ENCODE measurements at regions not wholly inside any gene's neighbourhood (a gene's known extent, or its start where the extent isn't known, plus 50 kb on each side); places are given as distances from the start of the nearest gene placed in this dataset.
"Not testable (repeated sequence)": the region's sequence is repeated elsewhere in the genome, so short reads cannot be mapped to it uniquely, and the experiment has no call there.

GRCh38 chr17:28261219-28261618 is 57.8 kb upstream of the TMEM97 start:
- Histone ChIP-seq H3T11ph (ENCODE audit: low read length) (no peak overlapping the region), H4K20me1 (ENCODE audit: control insufficient read depth, insufficient read depth, insufficient read length) (no peaks in the 10 kb centered on the region), H2BK15ac (ENCODE audit: low read depth, low read length) (no peak overlapping the region), H2AK5ac (ENCODE audit: insufficient read length, low read length) (no peak overlapping the region), H4K5ac (ENCODE audit: insufficient read length, low read depth, low read length) (no peak overlapping the region), H3K9ac (ENCODE audit: extremely low read depth, insufficient read length, low read length) (no peak overlapping the region), H3K4ac (ENCODE audit: low read depth, low read length) (no peak overlapping the region), H3K27ac (ENCODE audit: insufficient read length, low read depth, low read length) (no peak overlapping the region), H3K23me2 (ENCODE audit: insufficient read length, low read depth, low read length, poor library complexity, severe bottlenecking) (no peaks in the 10 kb centered on the region), H3K9me3 (ENCODE audit: control insufficient read depth, low read depth, low read length) (peaks cover 9% of the 10 kb centered on the region), H3K23ac (ENCODE audit: insufficient read length, low read depth, low read length) (no peak overlapping the region), H2BK12ac (ENCODE audit: insufficient read length, low read depth, low read length) (no peak overlapping the region), H4K91ac (ENCODE audit: insufficient read length, low read depth, low read length) (no peak overlapping the region), H2BK120ac (ENCODE audit: low read depth, low read length, poor library complexity, severe bottlenecking) (no peak overlapping the region), H3K56ac (ENCODE audit: insufficient read length, low read depth, low read length) (no peak overlapping the region), H3K18ac (ENCODE audit: insufficient read length, low read depth, low read length) (no peak overlapping the region), H3K4me1 (ENCODE audit: insufficient read depth, low read length) (no peaks in the 10 kb centered on the region), H3K14ac (ENCODE audit: insufficient read depth, low read length) (no peak overlapping the region), H2BK5ac (ENCODE audit: insufficient read length, low read length) (no peak overlapping the region), H3K79me1 (ENCODE audit: insufficient read depth, low read depth, low read length, poor library complexity, severe bottlenecking) (no peaks in the 10 kb centered on the region), H2AFZ (ENCODE audit: low read length) (no peak overlapping the region), H4K8ac (replicated peaks; ENCODE audit: insufficient read length, low read depth, low read length) (no peak overlapping the region), H3K27me3 (ENCODE audit: insufficient read depth, low read length) (no peaks in the 10 kb centered on the region; the same call in 1 of the 2 replicates), H3K79me2 (ENCODE audit: insufficient read depth, low read length) (no peaks in the 10 kb centered on the region), H3K4me2 (ENCODE audit: insufficient read depth, insufficient read length, low read length) (no peak overlapping the region), H2BK20ac (ENCODE audit: low read depth, low read length, poor library complexity, severe bottlenecking) (no peak overlapping the region)
- TF ChIP-seq, protein P1, sequence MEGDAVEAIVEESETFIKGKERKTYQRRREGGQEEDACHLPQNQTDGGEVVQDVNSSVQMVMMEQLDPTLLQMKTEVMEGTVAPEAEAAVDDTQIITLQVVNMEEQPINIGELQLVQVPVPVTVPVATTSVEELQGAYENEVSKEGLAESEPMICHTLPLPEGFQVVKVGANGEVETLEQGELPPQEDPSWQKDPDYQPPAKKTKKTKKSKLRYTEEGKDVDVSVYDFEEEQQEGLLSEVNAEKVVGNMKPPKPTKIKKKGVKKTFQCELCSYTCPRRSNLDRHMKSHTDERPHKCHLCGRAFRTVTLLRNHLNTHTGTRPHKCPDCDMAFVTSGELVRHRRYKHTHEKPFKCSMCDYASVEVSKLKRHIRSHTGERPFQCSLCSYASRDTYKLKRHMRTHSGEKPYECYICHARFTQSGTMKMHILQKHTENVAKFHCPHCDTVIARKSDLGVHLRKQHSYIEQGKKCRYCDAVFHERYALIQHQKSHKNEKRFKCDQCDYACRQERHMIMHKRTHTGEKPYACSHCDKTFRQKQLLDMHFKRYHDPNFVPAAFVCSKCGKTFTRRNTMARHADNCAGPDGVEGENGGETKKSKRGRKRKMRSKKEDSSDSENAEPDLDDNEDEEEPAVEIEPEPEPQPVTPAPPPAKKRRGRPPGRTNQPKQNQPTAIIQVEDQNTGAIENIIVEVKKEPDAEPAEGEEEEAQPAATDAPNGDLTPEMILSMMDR (conservative IDR thresholded peaks at IDR 0.05): no peak
- peaks cover 0 to 2% of the 10 kb centered on the region in 2 experiments; a peak in 1 of 4 replicates for H3K4me1 Mint-ChIP-seq
- H3K36me3 Mint-ChIP-seq (ENCODE audit: insufficient read depth in 1 of 3, low read depth in 3 of 3): peaks cover 16 to 31% (median 20%) of the 10 kb centered on the region in 3 experiments
- no CpG with 5 or more reads among the region's 2 CpGs for WGBS (ENCODE audit: extremely low coverage, insufficient read length, low lambda C conversion rate)
- peaks cover 2% of the 10 kb centered on the region for H3K27me3 Mint-ChIP-seq (ENCODE audit: low read depth)
- no peak overlapping the region for H3K27ac Mint-ChIP-seq
- no peak for DNase-seq
- H3K9me3 Mint-ChIP-seq: peaks cover 29 to 33% of the 10 kb centered on the region in 2 experiments
- H3K4me3 Mint-ChIP-seq: no peak overlapping the region

DNA sequence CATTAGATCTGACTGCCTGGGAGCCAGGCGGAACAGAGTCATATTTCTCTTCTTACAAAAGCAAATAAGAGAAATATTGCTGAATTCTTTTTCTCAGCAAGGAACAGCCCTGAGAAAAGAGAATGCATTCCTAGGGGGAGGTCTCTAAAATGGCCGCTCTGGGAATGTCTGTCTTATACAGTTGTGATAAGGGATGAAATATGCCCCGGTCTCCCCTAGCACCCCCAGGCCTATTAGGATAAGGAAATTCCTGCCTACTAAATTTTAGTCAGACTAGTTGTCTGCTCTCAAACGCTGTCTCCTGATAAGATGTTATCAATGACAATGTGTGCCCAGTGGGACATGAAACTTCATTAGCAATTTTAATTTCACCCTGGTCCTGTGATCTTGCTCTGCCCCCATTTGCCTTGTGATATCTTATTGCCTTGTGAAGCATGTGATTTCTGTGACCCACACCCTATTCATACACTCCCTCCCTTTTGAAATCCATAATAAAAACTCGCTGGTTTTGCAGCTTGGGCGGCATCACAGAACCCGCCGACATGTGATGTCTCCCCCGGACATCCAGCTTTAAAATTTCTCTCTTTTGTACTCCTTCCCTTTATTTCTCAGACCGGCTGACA is 56.8 kb upstream of the TMEM97 start:
- H3K56ac ChIP-seq (ENCODE audit: insufficient read length, low read depth, low read length); DNase-seq; H3K9ac ChIP-seq (ENCODE audit: extremely low read depth, insufficient read length, low read length); H2BK120ac ChIP-seq (ENCODE audit: low read depth, low read length, poor library complexity, severe bottlenecking); H3K27ac Mint-ChIP-seq; H3K23ac ChIP-seq (ENCODE audit: insufficient read length, low read depth, low read length); H2AK5ac ChIP-seq (ENCODE audit: insufficient read length, low read length); H3K14ac ChIP-seq (ENCODE audit: insufficient read depth, low read length); H3K4me1 Mint-ChIP-seq; H4K20me1 ChIP-seq (ENCODE audit: control insufficient read depth, insufficient read depth, insufficient read length); H3K27ac ChIP-seq (ENCODE audit: insufficient read length, low read depth, low read length); H2AFZ ChIP-seq (ENCODE audit: low read length); H3K4me1 ChIP-seq (ENCODE audit: insufficient read depth, low read length); H2BK15ac ChIP-seq (ENCODE audit: low read depth, low read length); H3K4me2 ChIP-seq (ENCODE audit: insufficient read depth, insufficient read length, low read length); H3K79me2 ChIP-seq (ENCODE audit: insufficient read depth, low read length); H3K79me1 ChIP-seq (ENCODE audit: insufficient read depth, low read depth, low read length, poor library complexity, severe bottlenecking); H3K4ac ChIP-seq (ENCODE audit: low read depth, low read length); H2BK20ac ChIP-seq (ENCODE audit: low read depth, low read length, poor library complexity, severe bottlenecking); H2BK5ac ChIP-seq (ENCODE audit: insufficient read length, low read length); H3T11ph ChIP-seq (ENCODE audit: low read length); H3K4me3 Mint-ChIP-seq; H4K91ac ChIP-seq (ENCODE audit: insufficient read length, low read depth, low read length); H3K23me2 ChIP-seq (ENCODE audit: insufficient read length, low read depth, low read length, poor library complexity, severe bottlenecking); H3K27me3 ChIP-seq (ENCODE audit: insufficient read depth, low read length); H3K18ac ChIP-seq (ENCODE audit: insufficient read length, low read depth, low read length); H4K8ac ChIP-seq (replicated peaks; ENCODE audit: insufficient read length, low read depth, low read length); H3K27me3 Mint-ChIP-seq (ENCODE audit: low read depth); H2BK12ac ChIP-seq (ENCODE audit: insufficient read length, low read depth, low read length); H4K5ac ChIP-seq (ENCODE audit: insufficient read length, low read depth, low read length): not testable (repeated sequence)
- Mint-ChIP-seq H3K9me3 (peaks cover 38 to 43% of the 10 kb centered on the region in 2 experiments), H3K36me3 (ENCODE audit: insufficient read depth in 1 of 3, low read depth in 3 of 3) (peaks cover 24 to 41% (median 26%) of the 10 kb centered on the region in 3 experiments)
- WGBS (ENCODE audit: extremely low coverage, insufficient read length, low lambda C conversion rate): no CpG with 5 or more reads among the region's 10 CpGs
- H3K9me3 ChIP-seq (ENCODE audit: control insufficient read depth, low read depth, low read length): peaks cover 17% of the 10 kb centered on the region

Measured in H9 (cell line).